Fibroblast of lung (primary cell): ENCODE measurements at regions not wholly inside any gene's neighbourhood (a gene's known extent, or its start where the extent isn't known, plus 50 kb on each side); places are given as distances from the start of the nearest gene placed in this dataset.

Experiments
- EZH2 ChIP-seq: IDR thresholded peaks from 2 replicates; pipeline ENCODE4 v1.5.1; 2012; ENCODE audit warnings: low read length, control low read depth, mild to moderate bottlenecking; ENCODE audit errors: missing control alignments
- TF ChIP-seq, protein P1 (sequence below), 2 donors: IDR thresholded peaks in 1 of 2; conservative IDR thresholded peaks in 1 of 2; 1 replicate in 1 of 2; 2 replicates in 1 of 2; pipeline ENCODE4 v1.5.1; 2011 to 2012; ENCODE audit warnings: low read length in 2 of 2, control low read depth in 1 of 2, inconsistent platforms in 1 of 2, low read depth in 1 of 2, mild to moderate bottlenecking in 1 of 2

- TF ChIP-seq, protein P1, sequence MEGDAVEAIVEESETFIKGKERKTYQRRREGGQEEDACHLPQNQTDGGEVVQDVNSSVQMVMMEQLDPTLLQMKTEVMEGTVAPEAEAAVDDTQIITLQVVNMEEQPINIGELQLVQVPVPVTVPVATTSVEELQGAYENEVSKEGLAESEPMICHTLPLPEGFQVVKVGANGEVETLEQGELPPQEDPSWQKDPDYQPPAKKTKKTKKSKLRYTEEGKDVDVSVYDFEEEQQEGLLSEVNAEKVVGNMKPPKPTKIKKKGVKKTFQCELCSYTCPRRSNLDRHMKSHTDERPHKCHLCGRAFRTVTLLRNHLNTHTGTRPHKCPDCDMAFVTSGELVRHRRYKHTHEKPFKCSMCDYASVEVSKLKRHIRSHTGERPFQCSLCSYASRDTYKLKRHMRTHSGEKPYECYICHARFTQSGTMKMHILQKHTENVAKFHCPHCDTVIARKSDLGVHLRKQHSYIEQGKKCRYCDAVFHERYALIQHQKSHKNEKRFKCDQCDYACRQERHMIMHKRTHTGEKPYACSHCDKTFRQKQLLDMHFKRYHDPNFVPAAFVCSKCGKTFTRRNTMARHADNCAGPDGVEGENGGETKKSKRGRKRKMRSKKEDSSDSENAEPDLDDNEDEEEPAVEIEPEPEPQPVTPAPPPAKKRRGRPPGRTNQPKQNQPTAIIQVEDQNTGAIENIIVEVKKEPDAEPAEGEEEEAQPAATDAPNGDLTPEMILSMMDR (conservative IDR thresholded peaks at IDR 0.05 in 1 of 2, IDR thresholded peaks at IDR 0.05 in 1 of 2; ENCODE audit: low read depth in 1 of 2, low read length in 2 of 2), result no peak
- TF ChIP-seq EZH2, result no peak
Observed at GRCh38 chrX:144293229-144293628, 409.4 kb downstream of the UBE2NL start.
